ENCODE measurements at regions not wholly inside any gene's neighbourhood (a gene's known extent, or its start where the extent isn't known, plus 50 kb on each side); places are given as distances from the start of the nearest gene placed in this dataset.

DNA sequence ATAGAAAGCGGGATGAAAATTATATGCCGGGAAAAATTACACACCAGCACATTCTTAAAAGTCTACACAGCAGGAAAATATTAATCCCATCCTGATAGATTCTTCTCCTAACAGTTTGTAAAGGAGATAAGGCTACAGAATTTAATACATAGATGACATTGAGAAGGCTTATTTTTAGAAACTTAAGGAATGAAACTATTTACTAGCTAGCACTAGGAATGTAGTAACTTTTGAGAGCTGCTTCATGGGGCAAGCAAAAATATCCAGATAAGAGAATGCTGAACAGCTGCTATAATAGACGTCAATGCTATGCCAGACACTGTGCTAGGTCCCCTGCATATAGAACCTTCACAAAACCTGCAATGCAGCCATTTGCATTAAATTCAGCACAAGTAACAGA lies 912.7 kb upstream of the NR2F2 start:
- no peak for DNase-seq

DNA sequence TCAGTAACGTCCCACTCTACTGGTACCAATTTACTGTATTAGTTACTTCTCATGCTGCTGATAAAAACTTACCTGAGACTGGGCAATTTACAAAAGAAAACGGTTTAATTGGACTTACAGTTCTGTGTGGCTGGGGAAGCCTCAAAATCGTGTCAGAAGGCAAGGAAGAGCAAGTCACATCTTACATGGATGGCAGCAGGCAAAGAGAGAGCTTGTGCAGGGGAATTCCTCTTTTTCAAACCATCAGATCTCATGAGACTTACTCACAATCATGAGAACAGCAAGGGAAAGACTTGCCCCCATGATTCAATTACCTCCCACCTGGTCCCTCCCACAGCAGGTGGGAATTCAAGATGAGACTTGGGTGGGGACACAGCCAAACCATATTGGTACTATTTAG lies 908.2 kb upstream of the NR2F2 start:
- no peak for DNase-seq

DNA sequence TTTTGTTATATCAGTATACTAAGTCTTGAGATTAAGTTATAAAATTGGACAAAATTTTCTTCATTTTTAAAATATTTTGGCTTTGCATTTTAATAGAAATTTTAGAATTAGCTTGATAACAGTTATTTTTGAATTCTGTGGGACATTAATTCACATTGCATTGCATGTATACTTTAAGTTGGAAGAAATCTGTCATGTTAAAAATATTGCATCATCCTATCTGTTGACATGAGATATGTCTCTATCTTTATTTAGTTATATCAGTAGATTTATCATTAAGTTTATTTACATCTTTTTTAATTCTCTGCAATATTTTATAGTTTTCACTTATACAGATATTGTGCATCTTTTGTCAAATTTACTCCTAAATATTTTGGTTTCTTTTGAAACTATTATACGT lies 904.6 kb upstream of the NR2F2 start:
- no peak for DNase-seq

DNA sequence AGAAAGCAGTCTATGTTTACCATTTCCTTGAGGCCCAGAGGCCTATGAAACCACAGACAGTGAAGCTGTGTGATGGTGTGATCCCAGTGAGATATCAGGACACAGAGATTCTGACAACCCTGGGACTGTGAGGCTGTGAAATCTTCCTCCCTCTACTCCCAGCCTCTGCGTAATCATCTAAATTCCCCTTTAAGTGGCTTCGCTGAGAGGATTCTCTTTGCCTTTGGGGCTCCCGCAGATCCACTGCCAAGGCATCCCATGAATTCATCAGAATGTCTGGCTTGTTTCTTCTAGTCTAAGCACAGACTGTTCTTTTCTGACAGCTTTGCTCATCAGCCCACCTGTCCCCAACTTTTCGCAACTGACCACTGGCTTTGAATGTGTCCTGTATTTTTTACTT lies 901.2 kb upstream of the NR2F2 start:
- DNase-seq: no peak

DNA sequence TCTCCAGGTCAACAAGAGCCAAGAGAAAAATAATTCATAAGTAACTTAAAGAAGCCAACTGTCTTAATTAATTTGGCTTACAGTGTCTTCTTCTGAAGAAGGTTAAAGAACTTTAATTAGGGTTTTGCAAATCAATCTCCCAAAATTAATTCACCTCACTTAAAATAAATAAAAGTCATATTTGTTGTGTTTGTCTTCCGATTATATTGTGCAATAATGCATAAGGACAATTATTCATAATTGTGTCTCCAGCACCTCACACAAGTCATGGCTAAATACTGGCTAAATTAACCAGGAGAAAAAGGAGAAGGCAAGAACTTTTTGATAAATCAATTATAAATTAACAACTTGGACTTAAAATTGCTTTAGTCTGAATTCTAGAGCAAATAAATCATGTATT lies 899.0 kb upstream of the NR2F2 start:
- no peak for DNase-seq

DNA sequence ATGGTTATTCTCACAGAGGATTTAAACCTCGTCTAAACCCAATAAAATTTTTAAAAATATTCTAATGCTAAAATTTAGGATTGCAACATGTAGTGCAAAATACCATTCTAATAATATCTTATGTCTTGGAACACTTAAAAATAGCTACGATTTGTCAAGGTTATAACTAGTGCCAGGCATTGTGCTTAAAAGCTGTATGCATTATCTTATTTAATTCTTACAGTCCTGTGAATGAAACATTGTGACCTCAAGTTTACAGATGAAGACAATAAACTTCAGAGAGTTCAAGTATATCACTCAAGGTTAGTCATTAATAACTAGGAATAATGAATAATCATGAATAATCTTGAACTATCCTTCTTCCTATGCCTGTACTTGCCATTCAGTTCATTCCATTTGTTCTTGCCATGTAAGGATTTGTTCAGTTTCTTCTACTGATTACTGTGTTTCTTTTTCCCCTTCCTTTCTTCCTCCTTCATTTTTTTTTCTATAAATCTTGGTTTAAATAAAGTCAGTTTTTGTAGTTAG lies 897.6 kb upstream of the NR2F2 start:
- no peak for DNase-seq

DNA sequence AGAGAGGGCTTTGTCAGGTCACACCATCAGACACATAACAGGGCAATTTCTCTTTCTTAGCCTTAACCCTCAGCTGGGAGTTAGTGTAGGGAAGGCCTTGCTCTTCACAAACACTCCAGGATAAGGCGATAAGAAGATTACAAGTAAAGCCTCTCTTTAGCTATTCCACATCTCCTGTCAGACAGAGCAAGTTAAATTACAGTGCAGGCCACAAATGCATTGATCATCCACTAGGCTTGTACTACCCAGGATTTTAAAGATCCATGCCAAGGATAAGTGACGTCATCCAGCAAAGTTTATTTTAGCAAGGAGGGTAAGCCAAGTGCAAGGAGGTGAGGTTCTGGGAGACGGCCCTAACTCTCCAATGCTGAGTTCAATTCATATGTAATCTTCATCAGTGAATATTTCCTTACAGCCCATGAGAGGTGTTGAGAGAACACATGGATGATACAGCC lies 890.6 kb upstream of the NR2F2 start:
- no peak for DNase-seq

DNA sequence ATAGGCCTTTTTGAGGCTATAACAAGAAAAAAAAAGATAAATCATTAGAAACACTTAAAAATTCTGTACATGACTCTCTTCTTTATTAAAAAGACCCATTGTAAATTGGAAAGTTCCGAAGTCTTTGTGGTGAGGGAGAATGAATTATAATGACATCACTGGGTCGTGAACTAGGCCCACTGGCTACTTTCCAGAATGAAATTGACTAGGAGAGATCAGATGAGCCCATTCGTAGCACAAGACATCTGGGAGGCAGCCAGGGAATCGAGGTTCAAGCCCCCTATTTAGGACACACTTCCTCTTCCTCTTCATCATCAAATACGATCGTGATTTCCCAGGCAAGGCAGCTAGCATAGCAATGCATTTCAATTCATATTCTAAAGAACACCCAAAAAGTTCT lies 889.8 kb upstream of the NR2F2 start:
- no peak for DNase-seq

DNA sequence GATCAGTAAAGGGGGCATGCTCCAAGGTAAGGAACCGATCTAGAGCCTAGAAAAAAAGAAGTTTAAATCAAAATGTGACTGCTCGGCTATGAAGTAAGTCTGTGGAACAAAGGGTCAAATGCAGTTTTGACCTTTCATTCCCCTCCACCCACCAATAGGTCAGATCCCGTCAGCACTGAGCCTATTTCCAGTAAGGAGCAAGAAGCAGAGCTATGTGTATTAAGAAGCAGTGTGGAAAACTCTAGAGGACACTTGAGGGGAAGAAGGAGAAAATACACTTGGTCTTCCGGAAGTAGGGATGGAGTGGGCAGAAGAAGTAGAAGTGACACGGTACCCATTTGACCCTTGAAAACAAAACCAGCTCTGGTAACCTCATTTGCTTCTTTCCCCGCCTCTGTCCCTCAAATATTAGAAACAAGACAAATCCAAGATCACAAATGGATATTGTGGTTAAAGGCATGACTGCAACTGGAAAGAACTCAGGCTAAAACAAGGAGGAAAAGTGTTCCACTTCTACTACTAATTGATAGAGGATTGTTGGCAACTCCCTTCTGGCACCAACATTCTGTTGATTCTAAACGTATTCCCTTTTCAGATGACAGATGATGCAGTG lies 888.3 kb upstream of the NR2F2 start:
- no peak for DNase-seq

DNA sequence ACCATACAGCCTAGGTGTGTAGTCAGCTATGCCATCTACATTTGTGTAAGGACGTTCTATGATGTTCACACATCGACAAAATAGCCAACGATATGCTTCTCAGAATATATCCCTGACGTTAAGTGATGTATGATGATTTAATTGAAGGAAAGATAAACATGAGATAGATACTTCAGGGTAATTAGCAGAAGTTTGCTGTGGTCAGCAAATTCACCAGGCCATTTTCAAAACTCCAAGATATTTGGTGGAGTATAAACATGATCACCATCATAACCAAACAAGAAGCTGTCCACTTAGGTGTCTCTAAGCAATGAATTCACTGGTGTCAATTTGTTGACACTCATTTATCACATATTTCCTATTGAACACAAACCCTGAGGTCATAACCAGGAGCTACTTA lies 885.6 kb upstream of the NR2F2 start:
- DNase-seq: no peak

DNA sequence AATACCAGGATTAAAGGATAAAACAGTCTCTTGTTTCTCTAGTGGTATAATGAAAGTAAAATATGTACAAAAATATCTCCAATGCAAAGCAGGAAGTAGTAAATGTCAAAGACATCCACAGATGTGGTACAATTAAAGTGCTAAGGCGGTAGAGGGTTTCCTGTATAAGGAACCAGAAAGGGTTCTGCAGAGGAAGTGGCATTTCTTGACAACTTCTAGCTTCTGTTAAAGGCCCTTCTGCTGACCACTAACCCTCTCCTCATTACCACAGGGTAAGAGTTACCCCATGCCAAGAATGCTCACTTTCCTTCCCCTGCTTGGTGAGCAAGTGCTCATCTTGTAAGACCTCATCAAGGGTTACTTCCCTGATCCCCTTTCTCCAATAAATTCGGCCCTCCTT lies 883.6 kb upstream of the NR2F2 start:
- no peak for DNase-seq

DNA sequence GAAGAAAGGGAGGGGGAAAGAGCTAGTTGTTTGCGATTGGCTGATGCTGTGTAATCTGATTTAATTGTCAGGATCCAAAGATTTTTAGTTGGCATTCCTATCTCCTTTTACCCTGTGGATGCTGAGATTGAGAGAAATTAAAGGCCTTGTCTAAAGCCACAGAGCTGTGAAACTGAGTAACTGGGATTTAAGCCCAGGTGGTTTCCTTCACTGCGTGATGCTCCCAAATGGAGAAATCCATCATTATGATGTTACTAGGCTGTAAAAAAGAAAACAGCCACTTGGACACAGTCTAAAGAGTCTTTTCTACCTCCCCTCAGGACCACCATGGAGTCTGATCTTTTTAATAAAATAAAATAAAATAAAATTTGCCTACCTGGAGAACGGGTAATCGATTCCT lies 883.0 kb upstream of the NR2F2 start:
- DNase-seq: no peak

DNA sequence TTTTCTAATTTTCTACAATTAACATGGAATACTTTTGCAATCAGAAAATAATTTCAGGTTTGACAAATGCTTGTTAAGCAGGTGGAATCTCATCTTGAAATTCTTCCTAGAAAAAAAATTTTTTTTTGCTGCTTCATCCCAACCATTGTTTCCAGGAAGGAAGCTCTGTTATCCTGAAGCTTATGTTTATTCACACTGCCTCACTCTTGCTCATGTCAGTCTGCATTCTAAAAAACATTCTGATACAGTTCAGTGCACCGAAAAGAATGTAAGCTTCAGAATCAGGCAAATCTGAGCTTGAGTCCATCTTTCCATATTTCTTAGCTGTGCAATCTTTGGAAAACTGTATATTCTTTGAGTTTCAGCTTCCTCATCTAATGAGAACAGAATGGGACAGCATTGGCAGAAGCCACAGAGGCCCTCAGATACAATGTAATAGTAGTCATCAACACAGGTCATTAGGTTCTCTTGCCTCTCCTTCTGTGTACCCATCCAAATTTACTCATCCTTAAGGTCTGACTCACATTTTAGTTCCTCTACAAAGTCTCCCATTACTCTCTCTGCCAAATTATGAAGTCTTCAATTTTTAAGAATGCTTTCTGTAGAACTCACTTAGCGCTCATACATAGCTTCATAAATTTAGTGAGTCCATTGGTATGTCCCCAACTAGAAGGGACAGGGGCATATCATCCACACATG lies 881.8 kb upstream of the NR2F2 start:
- DNase-seq: no peak

DNA sequence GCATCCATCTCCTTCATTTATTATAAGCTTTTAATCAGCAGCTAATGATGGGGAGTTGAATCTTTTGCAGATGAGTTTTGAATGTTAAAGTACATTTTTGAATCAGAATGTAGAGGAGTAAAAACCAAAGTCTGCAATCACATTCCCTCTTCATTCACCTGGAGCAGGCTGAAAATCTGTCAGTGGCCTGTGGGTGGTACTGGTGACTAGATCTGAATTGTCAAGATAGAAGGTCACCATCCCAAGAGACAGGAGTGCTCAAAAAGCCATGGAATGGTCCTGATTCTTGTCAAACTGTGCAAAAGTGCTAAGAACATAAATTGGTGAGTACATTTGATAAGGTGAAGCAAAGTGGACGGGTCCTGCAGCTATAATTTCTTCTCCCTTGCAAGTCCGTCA lies 881.3 kb upstream of the NR2F2 start:
- no peak for DNase-seq

DNA sequence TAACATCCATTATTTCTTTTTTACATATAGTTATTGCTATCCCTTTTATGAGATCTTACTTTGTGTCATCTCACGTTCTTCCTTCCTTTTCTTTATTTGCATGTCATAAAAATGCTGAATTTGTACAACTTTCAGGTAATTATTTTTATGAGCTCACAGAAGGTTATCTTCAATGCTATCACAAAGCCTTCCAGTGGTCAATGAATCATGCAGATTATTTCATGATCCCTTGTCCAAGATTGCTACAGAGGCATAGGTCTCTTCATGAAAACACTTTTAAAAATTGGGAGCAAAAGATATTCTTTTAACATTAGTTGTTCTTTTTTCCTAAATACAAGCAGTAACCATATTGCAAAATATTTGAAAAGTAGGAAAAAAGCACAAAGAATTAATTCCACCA lies 880.1 kb upstream of the NR2F2 start:
- no peak for DNase-seq

DNA sequence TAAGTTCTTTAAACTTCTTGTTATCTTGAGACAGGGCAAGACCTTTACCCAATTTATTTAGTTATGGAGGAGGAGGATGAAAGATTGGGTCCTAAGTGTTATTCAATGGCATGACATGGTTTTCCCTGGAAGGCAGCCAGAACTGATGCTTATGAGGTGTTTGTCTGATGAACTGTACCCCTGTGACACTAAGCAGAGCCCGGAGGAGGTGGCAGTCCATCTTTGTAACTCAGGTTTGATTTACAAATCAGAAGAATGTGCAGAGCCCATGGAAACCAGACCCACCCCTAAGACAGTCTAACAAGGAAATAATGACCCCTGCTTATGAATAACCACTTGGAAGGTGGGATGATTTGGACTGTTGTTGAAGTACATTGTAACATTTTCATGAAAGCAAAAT lies 878.6 kb upstream of the NR2F2 start:
- DNase-seq: no peak

DNA sequence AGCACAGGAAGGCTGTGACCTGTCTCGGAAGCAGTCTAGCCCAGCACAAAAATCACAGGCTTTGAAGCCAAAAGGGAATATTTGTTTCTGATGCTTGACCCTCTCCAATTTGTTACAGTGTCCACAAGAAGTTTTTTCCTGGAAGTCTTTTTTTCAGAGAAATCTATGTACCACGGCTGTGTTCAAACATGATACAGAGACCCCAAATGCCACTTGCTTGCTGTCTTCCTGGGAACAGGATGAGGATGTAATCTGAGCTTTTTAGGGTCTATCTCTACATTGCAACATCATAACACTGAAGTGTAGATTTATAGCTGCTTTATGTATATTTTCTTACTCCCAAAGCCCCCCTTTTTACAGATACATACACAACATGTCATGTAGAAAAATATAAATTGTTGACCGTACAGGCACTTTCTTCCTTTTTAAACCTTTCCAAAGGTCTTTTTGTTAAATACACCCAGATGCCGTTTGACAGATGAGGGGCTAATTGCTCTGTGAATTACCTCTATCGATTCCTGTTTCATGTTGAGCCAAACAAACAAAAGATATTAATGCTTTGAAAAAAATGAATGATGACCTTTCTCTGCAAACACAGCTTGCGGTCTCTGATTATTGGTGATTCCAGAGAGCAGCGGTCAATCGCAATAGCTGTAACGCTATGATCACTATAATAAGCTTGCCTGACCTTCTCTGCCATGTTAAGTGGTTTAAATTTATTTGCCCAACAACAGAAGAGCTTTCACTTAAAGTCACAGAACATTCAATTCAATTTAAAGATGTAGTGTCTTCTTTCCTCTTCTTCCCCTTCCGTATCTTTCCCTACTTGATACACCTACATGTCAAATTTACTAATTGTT lies 875.9 kb upstream of the NR2F2 start:
- DNase-seq: no peak

DNA sequence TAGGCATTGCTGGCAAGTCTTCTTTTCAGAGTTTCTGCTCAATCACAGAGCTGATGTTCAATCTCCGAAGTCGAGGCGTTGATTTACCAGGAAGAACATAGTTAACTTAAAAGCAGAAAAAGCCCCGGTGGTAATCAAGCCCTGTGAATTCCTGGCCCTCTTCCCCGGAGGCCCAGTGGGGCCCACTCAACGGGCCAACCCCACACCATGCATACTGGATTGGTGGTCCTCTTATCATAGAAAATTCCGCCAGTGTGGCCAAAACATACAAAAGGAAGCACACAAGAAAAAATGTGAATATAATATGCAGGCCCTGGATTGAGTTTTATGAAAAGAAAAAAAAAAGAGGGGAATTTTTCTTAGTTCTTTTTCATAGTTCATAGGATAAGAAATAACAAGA lies 873.0 kb upstream of the NR2F2 start:
- DNase-seq: no peak

DNA sequence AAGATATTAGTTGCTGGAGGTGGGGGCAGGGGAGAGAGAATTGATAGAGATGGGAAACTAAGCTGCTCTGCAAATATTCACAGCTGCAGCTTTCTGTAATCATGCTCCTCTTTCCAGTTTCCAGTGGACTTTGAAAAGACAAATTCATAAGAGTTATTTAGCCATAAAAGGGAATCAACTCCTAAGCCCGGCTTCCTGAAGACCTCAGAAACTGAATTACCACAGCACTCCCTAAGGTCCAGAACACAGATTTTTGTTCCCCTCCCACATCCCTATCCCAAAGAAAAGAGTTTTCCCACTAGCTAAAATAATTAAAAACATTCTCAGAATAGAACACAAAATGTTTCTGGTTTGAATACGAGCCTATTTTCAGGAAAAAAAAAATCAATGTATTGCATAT lies 871.8 kb upstream of the NR2F2 start:
- no peak for DNase-seq

DNA sequence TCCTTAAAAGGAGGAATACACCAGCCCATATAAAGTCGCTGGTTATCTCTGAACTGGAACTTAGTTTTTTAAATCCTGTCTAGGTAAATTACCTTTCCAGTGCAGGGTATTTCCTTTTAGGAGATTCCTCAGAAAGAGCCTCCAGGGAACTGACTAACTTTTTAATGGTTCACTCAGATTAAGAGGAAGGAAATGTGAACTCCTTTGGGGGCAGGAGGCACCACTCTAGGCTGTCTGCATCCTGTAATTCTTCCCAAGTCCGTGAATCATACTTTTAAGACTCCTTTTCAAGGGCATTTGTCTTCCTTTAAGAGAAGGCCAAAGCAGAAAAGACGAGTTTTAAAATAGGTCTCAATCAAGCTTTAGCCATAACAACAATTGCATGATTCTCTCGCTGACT lies 871.2 kb upstream of the NR2F2 start:
- DNase-seq: no peak

DNA sequence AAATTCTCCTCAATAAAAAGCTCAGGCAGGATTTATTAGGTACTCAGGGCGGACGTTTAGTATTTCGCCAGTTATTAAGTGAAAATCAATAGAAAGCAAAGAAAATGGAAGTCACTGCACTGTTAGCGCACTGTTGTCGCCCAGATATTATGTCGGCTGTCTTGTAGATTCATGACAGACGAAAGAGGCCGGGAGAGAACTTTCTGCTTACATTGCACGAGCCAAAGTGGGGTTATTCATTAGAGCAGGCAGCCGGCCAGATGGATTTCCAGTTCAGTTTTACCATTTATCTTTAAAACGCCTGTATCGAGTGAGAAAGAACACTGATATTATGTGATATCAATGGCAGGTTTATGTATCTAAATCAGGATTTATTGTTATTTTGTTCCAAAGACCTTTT lies 866.0 kb upstream of the NR2F2 start:
- no peak for DNase-seq

DNA sequence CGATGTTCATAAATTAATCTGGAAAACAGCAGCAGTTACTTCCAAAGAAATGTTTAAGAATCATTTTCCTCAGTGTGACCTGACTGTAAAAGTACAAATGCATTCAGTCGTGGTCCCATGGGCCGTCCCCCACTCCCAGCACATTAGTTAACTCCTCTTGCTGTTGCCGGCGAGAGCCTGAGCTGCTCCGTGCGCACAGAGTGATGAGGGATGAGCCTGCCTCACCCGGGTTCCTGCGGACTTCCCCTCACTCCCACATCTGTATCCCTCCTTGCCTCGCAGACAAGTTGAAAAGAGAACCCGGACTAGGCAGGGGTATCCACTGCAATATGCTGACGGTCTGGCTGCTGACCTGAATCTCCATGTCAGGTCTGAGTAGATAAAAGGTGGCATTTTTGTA lies 861.7 kb upstream of the NR2F2 start:
- no peak for DNase-seq

DNA sequence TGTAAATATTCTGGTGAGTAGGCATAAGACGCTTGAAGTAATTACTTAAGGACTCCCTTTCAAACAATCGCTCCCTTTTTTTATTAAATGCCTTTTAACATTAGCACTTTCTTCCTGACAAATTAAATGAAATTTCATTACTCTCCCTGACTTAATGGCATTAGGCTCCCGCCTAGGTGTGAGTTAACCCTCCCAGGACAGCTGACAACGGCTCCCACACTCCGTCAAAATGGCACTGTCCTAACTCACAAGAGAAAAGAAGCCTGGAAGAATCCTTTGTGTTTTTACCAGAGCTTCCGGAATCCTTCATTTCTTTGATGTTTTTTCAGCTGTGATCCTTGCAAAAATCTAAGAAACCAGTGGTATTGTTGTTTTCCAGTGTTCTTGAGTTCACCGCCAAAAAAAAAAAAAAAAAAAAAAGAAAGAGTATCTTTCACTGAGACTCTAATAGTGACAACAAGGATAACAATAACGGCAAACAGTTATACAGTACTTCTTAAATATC lies 861.0 kb upstream of the NR2F2 start:
- no peak for DNase-seq

DNA sequence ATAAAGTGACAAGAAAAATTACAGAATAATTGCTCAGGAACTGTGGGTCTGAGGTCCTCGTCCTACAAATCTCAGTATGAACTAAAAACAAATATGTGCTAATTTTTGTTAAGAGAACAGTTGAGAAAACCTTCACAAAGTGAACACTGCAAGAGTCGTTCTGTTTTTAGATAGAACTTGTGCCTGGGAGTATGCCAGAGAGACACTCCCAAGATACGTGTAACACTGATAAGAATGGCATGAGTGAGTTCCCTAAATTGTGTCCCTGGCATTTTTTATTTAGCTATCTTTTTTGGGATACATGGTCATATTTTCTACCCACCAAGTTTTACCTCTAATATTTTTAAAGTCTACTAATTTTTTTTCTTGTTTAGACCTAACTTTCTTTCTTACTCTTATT lies 860.0 kb upstream of the NR2F2 start:
- DNase-seq: no peak
